ENCODE measurements at regions not wholly inside any gene's neighbourhood (a gene's known extent, or its start where the extent isn't known, plus 50 kb on each side); places are given as distances from the start of the nearest gene placed in this dataset.
A peak's percentile ranks its signal among the peaks of the same experiment; 100 is the strongest.

DNA sequence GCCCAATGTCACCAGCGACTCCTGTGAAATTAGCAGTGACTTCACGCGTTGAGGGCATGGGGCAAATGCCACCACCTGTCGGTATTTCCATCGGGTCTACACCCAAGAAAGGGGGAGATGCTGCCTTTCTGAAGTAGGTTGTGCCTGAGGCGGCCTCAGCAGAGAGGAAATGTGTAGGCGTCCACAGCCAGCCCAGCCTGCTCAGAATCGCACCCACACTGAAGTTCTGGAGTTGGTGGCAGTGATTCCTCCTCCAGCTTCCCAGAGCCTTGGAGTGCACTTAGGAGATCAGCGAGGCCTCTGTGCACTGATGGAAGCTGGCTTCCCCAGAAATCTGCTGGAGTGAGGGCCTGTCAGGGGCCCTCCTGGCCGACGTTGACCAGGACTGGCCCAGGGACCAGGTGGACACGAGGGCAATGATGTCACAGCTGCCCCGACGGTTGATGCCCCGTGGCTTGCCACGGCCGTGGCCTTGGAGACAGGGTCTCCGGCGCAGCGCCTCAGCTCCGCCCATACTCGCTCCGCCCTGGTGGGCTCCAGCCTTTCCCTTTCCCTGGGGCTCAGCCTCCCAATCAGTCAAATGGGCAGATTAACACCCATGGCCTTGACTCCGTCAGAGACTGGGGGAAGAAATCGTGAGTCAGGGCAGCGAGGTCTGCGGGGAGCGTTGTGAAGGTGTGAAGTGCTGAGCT, 484.8 kb downstream of the PREX1 start (continued):
- TF ChIP-seq, protein P1, sequence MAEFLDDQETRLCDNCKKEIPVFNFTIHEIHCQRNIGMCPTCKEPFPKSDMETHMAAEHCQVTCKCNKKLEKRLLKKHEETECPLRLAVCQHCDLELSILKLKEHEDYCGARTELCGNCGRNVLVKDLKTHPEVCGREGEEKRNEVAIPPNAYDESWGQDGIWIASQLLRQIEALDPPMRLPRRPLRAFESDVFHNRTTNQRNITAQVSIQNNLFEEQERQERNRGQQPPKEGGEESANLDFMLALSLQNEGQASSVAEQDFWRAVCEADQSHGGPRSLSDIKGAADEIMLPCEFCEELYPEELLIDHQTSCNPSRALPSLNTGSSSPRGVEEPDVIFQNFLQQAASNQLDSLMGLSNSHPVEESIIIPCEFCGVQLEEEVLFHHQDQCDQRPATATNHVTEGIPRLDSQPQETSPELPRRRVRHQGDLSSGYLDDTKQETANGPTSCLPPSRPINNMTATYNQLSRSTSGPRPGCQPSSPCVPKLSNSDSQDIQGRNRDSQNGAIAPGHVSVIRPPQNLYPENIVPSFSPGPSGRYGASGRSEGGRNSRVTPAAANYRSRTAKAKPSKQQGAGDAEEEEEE (CRISPR knock-in tag; IDR thresholded peaks at IDR 0.05; ENCODE audit: borderline replicate concordance) = no peak
- 0 out of 2 replicates have a peak, but pooled peaks have one; percentile 28 for TF ChIP-seq EED (CRISPR knock-in tag; IDR thresholded peaks at IDR 0.05)
- 0 out of 2 replicates have a peak, but pooled peaks have one; percentile 53 for TF ChIP-seq ZNF552 (CRISPR knock-in tag; IDR thresholded peaks at IDR 0.05; ENCODE audit: borderline replicate concordance)

DNA sequence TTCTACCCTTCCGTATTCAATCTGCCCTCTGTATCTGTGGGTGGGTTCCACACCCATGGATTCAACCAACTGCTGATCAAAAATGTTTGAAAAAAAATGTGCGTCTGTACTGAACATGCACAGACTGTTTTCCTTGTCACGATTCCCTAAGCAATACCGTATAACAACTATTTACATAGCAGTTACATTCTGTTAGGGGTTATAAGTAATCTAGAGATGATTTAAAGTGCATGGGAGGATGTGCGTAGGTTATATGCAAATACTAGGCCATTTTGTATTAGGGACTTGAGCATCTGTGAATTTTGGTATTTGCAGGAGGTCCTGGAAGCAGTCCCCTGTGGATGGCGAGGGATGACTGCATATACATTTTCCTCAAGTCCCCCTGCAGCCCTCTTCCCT, 486.9 kb downstream of the PREX1 start:
- Histone ChIP-seq H3K9me3 (ENCODE audit: low read length) (no peaks in the 10 kb centered on the region), H3K36me3 (replicated peaks in 1 of 2; ENCODE audit: control insufficient read depth in 1 of 2, insufficient read depth in 2 of 2, low read length in 2 of 2) (no peaks in the 10 kb centered on the region), H3K4me2 (ENCODE audit: low read depth, low read length) (no peak overlapping the region), H4K20me1 (ENCODE audit: insufficient read depth, low read length) (no peaks in the 10 kb centered on the region), H3K9ac (ENCODE audit: insufficient read depth, low read depth, low read length) (no peak overlapping the region), H2AFZ (ENCODE audit: low read length) (no peak overlapping the region), H3K27ac (ENCODE audit: extremely low read length, insufficient read depth, low read length) (no peak overlapping the region), H3K79me2 (ENCODE audit: insufficient read depth, low read length) (no peaks in the 10 kb centered on the region), H3K4me3 (replicated peaks in 1 of 3; ENCODE audit: insufficient read depth in 1 of 3, low read depth in 2 of 3, low read length in 3 of 3) (no peak overlapping the region), H3K4me1 (ENCODE audit: insufficient read depth, low read length) (peaks cover 20% of the 10 kb centered on the region), H3K27me3 (ENCODE audit: control insufficient read depth in 1 of 2, insufficient read depth in 2 of 2, low read length in 2 of 2) (peaks cover 5 to 57% of the 10 kb centered on the region in 2 experiments; a peak in 4 of 5 replicates)
- TF ChIP-seq NCOA1 (CRISPR knock-in tag; IDR thresholded peaks at IDR 0.05) (no peak), KLF13 (CRISPR knock-in tag; IDR thresholded peaks at IDR 0.05) (no peak)
- ATAC-seq = no peak
- no peak for FAIRE-seq
- in situ Hi-C loops (cut with HindIII; ENCODE audit: extremely low pct_ligation_motif_present, low pct_unique_long_range_greater_than_20kb) = no loop called here
- BruUV-seq (replicated peaks) = no TSS peak
- ChIA-PET POLR2A (no interaction called here), CTCF (ENCODE audit: low intra/inter-chr PET ratio, low total read pairs) (no interaction called here)
- DNase-seq (ENCODE audit: low spot score) = no peak
- intact Hi-C loops (cut with micrococcal nuclease; ENCODE audit: unreplicated experiment) = no loop called here
- 31% methylated on average over 6 of the region's 6 CpGs for WGBS (ENCODE audit: low lambda C conversion rate)
